ENCODE measurements at regions not wholly inside any gene's neighbourhood (a gene's known extent, or its start where the extent isn't known, plus 50 kb on each side); places are given as distances from the start of the nearest gene placed in this dataset.

- TF ChIP-seq POLR2AphosphoS5 (IDR thresholded peaks at IDR 0.05; ENCODE audit: borderline replicate concordance, low read depth, low read length) (no peak), EZH2 (IDR thresholded peaks at IDR 0.05) (no peak), FOXP2 (optimal IDR thresholded peaks at IDR 0.05; ENCODE audit: control extremely low read depth, extremely low read length, insufficient read depth) (no peak)
These were observed 374.7 kb upstream of the GRIN3A start for GRCh38 chr9:102113191-102113590.

All from SK-N-MC (cell line).